GM19240 (cell line): ENCODE measurements at regions not wholly inside any gene's neighbourhood (a gene's known extent, or its start where the extent isn't known, plus 50 kb on each side); places are given as distances from the start of the nearest gene placed in this dataset.

Experiments used
- DNase-seq: peaks from one replicate; pipeline ENCODE4 v3.0.0; 2011; ENCODE audit warnings: low spot score; ENCODE audit not compliant: insufficient read length

- no peak for DNase-seq
Observed at GRCh38 chr1:79594121-79594698, 587.7 kb upstream of the ADGRL4 start.

- DNase-seq = no peak
Observed at GRCh38 chr1:79592707-79593106, 586.2 kb upstream of the ADGRL4 start.

- no peak for DNase-seq
Observed at GRCh38 chr1:79588719-79589118, 582.2 kb upstream of the ADGRL4 start.

- DNase-seq = no peak
Observed at GRCh38 chr1:79587229-79587628, 580.7 kb upstream of the ADGRL4 start.

DNA sequence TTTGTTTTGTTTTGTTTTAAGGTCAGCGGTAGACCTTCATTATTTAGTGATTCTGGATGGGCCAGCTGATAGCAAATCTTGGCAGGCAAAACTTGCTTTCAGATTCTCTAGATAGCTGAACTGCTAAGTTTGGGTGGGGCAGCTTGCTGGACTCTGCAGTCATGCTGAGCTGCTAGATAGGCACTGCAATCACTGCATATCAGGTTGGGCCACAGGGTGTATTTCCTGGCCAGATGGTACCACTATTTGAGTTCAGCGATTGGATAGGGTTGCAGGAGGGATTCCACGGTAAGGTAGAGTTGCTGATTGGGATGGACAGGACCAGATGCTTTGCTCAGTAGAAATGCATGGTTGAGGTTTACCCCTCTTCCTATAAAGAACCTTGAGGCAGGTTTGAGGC, 579.3 kb upstream of the ADGRL4 start:
- DNase-seq = no peak

GRCh38 chr1:79575424-79575823, 568.9 kb upstream of the ADGRL4 start:
- DNase-seq = no peak

DNA sequence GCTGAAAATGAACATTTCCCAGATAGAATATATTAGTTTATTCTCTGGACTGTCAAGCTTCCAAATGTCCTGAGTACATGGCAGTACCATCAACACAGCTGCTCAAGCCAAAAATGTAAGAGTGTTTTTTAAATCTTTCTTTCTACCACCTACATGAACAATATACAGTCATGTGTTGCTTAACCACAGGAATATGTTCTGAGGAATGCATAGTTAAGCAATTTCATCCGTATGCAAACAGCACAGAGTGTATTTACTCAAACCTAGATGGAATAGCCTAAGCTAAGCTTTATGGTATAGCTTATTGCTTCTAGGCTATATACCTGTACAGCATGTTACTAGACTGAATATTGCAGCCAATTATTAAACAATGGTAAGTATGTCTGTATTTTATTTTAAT, 561.9 kb upstream of the ADGRL4 start:
- DNase-seq = no peak

DNA sequence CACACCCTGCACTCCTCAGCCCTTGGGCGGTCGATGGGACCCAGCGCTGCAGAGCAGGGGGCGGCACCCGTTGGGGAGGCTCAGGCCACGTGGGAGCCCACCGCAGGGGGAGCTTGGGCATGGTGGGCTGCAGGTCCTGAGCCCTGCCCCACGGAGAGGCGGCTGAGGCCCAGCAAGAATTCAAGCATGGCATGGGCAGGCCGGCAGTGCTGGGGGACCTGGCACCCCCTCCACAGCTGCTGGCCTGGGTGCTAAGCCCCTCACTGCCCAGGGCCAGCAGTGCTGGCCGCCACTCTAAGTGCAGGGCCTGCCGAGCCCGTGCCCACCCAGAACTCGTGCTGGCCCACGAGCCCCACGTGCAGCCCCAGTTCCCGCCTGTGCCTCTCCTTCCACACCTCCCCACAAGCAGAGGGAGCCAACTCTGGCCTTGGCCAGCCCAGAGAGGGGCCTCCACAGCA, 555.0 kb upstream of the ADGRL4 start:
- DNase-seq = no peak

DNA sequence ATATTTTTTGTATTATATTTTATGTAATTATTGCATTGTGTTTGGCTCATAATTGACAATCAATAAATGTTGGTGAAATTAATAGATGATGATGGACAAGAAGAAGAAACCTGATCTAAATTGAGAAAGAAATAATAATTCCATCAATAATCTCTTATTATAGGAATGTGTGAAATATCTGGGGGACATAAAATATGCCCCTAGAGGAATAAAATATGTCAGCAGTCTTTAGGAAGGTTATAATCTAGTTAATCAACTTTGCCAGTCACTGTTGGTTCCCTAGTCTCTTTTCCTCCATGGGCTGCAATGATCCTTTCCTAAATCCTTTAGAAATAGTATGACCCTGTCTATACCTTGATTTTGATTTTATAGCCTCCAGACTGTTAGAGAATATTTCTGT, 549.7 kb upstream of the ADGRL4 start:
- DNase-seq = no peak

GRCh38 chr1:79554688-79555087, 548.2 kb upstream of the ADGRL4 start:
- DNase-seq = no peak

- DNase-seq = no peak
Observed at GRCh38 chr1:79551321-79551720, 544.8 kb upstream of the ADGRL4 start.

DNA sequence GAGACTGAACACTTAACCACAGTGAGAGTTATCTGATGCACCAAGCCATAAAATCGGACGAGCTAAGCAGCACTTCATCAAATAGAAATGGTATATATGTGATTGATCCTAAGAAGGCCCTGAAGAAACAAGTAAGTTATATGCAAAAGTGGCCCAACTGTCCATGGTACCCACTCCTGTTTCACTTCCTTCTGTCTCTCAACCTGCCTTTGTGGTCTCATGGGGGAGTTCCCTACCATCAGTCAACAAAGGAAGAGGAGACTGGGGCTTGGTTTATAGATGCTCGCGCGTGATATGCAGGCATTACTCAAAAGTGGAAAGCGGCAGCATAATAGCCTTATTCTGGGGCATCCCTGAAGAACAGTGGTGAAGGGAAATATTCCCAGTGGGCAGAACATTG, 543.9 kb upstream of the ADGRL4 start:
- no peak for DNase-seq

- no peak for DNase-seq
Observed at GRCh38 chr1:79549201-79549600, 542.7 kb upstream of the ADGRL4 start.

DNA sequence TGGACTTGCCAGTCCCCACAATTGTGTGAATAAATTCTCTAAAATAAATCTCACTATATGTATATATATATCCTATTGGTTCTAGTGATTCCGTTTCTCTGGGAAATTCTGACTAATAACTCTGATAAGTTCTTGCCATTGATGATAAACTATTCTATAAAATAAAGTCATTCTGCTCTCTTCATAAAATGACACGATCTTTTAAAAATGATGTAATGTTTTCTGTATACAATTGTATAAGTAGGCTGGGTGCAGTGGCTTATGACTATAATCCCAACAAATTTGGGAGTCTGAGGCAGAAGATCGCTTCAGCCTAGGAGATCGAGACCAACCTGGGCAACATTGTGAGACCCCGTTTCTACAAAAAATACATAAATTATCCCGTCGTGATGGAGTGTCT, 541.0 kb upstream of the ADGRL4 start:
- no peak for DNase-seq

DNA sequence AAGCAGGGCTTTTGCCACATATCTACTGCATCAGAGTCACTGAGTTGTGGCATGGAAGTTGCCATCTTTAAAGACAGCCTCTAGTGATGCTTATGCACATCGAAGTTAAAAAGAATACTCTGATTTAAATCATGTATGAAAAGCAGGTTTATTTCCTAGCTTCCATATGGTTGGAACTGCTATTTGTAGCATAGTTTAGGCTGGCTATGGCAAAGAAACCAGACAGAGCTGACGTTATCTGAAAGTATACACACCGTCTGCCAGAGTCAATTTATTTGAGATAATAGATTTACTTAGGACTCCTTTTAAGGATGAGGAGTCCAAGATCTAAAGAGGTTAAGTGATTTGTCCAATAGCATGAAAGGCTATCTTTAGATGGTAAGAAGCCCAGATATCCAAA, 536.9 kb upstream of the ADGRL4 start:
- no peak for DNase-seq

DNA sequence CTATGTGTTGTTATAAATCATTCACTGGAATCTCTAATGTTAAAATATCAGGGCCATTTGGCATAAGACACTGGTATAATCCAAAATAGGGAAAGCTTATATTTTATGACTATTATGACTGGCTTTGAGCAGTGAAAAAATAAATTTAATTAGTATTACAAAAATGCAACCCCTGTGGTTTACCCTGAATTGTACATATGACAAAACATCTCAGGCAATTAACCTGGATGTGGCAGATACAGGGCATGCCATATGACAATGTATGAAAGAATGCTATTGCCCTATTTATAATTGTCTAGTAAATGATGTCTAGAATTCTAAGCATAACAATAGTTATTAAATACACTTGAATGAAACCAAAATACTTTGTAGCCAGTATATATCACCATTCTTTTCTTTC, 532.5 kb upstream of the ADGRL4 start:
- DNase-seq = no peak

DNA sequence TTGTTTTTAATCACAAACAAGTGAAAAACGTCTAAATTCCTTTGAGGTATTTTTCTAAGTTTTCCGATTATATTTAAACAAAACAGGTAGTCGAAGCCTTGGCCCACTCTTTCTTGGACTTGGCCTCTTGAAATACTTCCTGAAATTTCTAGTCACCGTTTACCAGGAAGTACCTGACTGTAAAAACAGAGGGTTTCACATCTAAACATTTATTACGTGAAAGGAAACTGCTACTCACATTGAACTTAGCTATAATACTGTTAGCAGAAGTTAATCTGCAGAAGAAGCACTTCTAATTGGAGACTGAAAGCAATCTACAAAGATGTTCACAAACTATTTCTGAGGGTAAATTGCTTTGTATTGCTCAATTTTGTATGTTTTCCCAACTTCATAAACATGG, 526.0 kb upstream of the ADGRL4 start:
- DNase-seq = no peak

GRCh38 chr1:79531790-79532189, 525.3 kb upstream of the ADGRL4 start:
- DNase-seq = no peak

- DNase-seq = no peak
Observed at GRCh38 chr1:79530476-79530875, 523.9 kb upstream of the ADGRL4 start.

- no peak for DNase-seq
Observed at GRCh38 chr1:79530055-79530454, 523.5 kb upstream of the ADGRL4 start.

DNA sequence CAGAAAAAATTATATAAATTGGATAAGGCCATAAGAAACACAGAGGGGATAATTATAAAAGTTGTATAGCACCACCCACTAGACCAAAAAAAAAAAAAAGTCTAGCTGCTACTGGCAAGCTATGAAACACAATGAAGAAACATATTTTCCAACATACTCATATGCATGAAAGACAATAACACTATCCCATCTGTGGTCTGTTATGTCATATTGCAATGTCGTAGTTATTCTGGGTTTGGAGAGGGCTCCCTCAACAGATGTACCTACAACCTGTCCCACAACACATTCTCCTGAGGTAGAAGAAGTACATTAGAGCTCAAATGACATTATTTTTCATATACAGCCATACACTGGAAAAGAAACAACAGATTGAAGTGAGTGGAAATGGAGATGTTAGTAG, 517.6 kb upstream of the ADGRL4 start:
- no peak for DNase-seq

DNA sequence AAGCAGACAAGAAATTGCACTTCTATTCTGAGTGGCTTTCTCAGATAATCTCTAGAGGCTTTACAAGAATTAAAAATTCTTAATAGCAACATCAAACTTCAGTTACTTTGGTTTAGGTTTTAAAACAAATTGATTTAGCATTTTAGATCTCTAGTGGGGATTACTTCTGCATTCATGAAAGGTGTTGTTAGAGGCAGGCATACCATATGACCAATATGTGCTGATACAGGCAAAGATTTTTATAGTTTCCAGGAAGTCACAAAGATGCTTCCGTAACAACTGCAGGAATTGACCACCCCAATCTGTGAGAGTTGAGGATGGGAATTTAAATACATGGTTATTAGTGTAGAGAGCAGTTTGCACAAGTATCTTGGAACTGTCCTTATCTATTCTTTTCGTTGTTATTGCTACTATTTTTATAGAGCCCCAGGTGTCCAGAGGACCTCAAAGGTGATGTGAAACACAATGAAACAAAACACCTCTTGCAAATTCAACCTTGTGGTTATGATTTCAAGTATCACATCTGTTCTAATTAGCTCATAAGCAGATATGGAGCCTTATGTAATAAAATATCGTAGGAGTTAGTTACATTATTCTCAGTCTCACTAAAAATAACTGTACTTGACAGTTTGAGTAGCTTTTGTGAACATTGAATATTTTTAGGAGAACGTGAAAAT, 512.7 kb upstream of the ADGRL4 start:
- no peak for DNase-seq

DNA sequence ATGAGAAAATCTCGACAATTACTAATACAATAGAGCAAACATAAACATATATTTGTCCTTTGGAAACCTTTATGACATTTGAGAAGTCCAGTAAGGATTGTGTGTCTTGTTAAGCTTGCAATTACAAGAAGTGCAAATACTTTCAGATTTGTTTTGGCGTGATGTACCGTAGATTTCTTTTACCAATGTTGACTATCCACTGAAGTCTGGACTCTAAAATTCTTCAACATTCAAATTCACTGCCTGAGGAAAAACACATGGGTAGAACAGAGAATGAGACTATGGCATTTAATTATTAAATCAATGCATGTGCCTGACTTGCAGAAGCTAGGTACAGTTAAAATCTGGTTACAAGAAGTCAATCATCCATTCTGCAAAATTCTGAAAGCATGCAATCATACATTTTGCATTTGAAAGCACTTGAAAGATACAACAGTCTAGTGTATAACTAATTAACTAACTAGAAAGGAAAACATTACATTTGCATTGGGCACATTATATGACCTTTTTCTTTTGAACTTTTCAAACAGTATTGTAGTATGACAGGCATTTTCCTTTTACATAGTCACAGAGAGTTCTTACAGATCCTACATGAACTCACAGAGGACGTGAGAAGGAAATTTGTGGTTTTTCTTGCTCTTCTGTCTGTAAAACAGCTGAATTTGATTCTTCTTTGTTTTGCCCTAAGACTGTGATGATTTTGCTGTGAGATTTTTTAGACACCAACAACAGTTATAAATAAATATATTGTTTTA, 511.1 kb upstream of the ADGRL4 start:
- DNase-seq = no peak
